Stimulated activated CD8-positive, alpha-beta memory T cell treated with anti-CD3 and anti-CD28 coated beads, Interleukin-2, amount 100 ng/mL, for 48 hours (primary cell): ENCODE measurements at regions not wholly inside any gene's neighbourhood (a gene's known extent, or its start where the extent isn't known, plus 50 kb on each side); places are given as distances from the start of the nearest gene placed in this dataset.

Experiments
- DNase-seq, 2 donors: peaks; one replicate each; pipeline ENCODE4 v3.0.0-alpha.2; 2020; ENCODE audit warnings: low read depth in 2 of 2

DNA sequence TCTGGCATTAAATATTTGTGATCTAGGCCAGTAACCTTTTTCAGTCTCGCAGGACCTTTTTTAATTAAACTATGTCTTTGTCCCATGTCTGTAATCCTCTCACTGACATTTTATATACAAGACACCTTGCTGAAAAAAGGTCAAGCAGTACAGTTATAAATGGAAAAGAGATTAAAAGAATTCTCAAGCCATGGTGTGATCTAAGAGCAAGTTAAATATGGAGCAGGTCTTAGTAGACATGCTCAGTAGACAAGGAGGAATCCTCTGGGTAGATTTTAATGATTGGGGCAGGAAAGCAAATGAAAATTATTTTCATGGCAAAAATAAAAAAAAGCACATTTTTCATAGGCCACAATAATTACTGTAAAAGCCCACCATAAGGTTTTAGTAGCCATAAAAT is 203.5 kb downstream of the PPP1R3A start:
- no peak for DNase-seq

GRCh38 chr7:113710310-113711096 is 208.3 kb downstream of the PPP1R3A start:
- DNase-seq: no peak

DNA sequence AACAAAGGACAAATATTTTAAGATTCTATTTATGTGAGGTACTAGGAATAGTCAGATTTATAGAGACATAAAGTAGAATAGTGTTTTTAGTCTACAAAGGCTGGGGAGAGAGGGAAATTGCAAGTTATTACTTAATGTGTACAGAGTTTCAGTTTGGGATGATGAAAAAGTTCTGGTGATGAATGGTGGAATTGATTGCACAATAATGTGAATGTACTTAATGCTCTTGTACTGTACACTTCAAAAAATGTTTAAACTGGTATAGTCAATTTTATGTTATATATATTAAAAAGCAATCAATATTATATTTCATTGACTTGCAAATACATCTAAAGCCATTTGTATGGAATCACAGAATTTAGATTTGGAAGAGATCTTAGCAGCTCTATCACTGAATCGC is 213.4 kb downstream of the PPP1R3A start:
- no peak for DNase-seq

- no peak for DNase-seq
Measured at GRCh38 chr7:113698556-113699220, 220.1 kb downstream of the PPP1R3A start.

GRCh38 chr7:113694149-113694548 is 224.7 kb downstream of the PPP1R3A start:
- DNase-seq: no peak

DNA sequence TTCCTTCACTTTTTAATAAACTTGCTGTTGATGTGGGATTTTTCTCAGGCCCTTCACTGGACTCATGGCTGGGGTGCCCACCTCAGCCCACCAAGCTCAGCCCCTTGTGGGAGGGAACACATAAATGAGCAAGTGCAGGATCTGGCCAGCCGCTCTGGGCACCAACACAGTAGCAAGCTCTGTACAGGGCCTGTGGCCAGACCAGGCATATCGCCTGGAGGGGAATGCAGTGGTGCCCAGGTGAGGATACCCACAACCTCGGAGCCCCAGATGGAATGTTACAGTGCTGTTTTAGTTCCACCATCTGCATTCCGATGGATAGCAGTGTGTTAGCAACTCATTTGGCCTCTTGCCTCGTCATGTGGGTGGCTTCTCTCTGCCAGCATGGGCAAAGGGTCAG is 234.6 kb downstream of the PPP1R3A start:
- no peak for DNase-seq

DNA sequence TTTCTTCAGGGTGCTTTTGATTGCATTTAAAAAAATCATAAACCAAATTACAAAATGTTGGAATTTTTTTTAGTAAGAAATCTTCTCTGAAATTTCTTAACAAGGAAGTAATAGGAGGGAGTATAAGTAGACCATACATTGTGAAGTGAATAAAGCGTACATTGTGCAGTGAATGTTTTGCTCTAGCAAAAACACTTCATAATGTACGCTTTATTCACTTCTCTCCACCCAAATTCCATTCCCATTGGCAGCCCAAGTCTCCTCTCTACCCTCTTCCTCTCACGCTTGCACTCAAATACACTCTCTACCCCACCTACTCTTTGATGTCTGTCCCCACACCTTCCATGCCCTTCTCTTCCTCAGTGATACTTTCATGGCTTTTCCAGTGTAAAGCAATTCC is 241.0 kb downstream of the PPP1R3A start:
- DNase-seq: no peak

GRCh38 chr7:113664867-113665266 is 253.9 kb downstream of the PPP1R3A start:
- no peak for DNase-seq

DNA sequence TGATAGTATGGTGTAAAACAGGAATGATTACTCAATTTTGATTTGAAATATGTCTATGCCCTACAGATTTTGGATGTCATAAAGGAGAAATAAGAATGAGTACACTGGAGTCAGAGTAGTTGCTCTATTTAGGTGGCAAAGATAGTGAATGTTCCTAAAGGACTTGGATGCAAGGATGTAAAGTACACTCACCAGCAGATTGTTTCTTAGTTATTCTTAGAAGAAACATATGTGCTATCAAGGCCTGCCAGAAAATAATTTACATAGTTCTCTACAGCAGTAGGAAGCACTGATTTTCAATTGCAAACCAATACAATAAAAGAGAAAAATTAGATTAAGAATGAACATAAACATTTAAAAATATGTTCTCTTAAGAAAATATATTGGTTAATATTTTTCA is 259.4 kb downstream of the PPP1R3A start:
- DNase-seq: no peak

DNA sequence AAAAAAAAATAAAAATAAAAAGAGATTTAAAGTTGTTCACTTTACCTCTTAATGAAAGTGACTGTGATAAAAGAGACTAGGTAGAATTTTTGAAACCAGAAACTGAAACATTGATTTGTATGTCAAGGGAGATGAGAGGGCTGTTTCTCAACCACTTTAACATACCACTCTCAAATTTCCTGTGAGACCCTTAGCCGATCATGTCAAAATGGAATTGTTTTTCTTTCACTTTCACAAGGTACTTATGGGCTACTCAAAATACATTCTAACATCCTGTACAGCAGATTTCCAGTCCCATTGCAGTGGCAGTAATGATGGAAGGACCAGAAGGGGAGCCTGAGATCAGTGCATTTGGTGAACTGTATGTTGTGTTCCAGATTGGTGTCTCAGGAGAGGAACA is 261.2 kb downstream of the PPP1R3A start:
- no peak for DNase-seq

- DNase-seq: no peak
Measured at GRCh38 chr7:113652501-113652900, 266.3 kb downstream of the PPP1R3A start.

- no peak for DNase-seq
Measured at GRCh38 chr7:113649556-113649955, 269.3 kb downstream of the PPP1R3A start.

DNA sequence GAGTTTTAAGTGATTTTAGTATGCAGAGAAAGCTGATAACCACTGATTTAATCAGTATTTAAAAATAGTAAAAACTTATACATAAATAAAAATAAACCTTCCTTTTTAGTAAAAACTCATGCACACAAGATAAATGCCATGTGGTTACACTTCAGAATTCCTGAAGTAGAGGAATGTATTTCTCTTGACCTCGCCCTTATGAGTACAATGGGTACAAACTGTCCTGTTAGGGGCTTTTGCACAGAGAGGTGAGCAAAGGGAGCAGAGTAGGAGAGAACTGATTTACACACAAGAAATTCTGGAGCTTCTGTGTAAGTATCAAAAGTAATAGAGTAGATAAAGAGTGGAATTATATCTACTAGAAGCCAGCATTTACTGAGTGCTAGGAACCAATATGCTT is 279.6 kb downstream of the PPP1R3A start:
- no peak for DNase-seq

GRCh38 chr7:113636727-113637421 is 281.9 kb downstream of the PPP1R3A start:
- no peak for DNase-seq

GRCh38 chr7:113635492-113635891 is 283.3 kb downstream of the PPP1R3A start:
- no peak for DNase-seq

GRCh38 chr7:113633073-113633472 is 285.7 kb downstream of the PPP1R3A start:
- DNase-seq: no peak

GRCh38 chr7:113628948-113629847 is 289.6 kb downstream of the PPP1R3A start:
- DNase-seq: no peak

DNA sequence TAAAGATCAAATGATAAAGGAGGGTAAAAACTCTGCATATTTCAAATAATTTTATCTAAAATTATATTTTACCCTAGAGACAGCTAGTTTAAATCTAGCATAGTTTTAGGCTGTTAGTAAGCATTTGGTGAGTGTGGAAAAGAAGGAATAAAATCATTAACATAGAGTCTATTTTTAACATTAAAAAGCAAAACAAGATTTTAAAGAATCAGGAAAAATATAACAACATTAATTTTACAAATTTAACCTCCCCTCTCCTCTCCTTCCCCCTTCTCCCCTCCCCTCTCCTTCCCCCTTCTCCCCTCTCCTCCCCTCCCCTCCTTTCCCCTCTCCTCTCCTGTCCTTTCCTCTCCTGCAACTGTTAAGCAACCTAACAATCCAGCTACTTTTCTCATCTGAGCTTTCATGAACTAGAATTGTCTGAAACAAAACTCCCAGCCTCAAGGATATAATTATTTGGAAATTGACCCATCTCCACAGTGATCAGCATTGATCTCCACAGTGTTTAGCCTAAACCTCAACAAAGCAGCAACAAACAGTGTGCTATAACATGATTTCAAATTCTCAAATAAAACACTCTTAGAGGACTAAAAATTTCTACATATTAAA is 293.2 kb downstream of the PPP1R3A start:
- no peak for DNase-seq

GRCh38 chr7:113622796-113623195 is 296.0 kb downstream of the PPP1R3A start:
- DNase-seq: no peak

GRCh38 chr7:113610572-113610971 is 308.2 kb downstream of the PPP1R3A start:
- no peak for DNase-seq

GRCh38 chr7:113608782-113609181 is 310.0 kb downstream of the PPP1R3A start:
- no peak for DNase-seq
